ENCODE measurements at regions not wholly inside any gene's neighbourhood (a gene's known extent, or its start where the extent isn't known, plus 50 kb on each side); places are given as distances from the start of the nearest gene placed in this dataset.

GRCh38 chr16:7107436-7107835, 225.2 kb upstream of the RBFOX1 start:
- Histone ChIP-seq H3K4me2 (ENCODE audit: control insufficient read depth, extremely low read depth, insufficient read depth, low read depth, low read length) (no peak overlapping the region), H3K27ac (ENCODE audit: control insufficient read depth, insufficient read depth, low read length) (no peak overlapping the region), H3K9me3 (ENCODE audit: control insufficient read depth, low read depth, low read length) (no peaks in the 10 kb centered on the region), H3K4me1 (ENCODE audit: control insufficient read depth, extremely low read depth, insufficient read depth, low read length) (no peaks in the 10 kb centered on the region), H3K79me2 (ENCODE audit: control insufficient read depth, insufficient read depth, low read length) (no peaks in the 10 kb centered on the region), H4K20me1 (ENCODE audit: control insufficient read depth, extremely low read depth, insufficient read depth, low read length) (no peaks in the 10 kb centered on the region), H3K27me3 (ENCODE audit: control insufficient read depth, extremely low read depth, insufficient read depth, low read length) (no peaks in the 10 kb centered on the region), H3K36me3 (ENCODE audit: control insufficient read depth in 2 of 2, extremely low read depth in 1 of 2, insufficient read depth in 2 of 2, low read length in 2 of 2) (no peaks in the 10 kb centered on the region), H2AFZ (ENCODE audit: control insufficient read depth, low read length) (no peak overlapping the region), H3K4me3 (ENCODE audit: control insufficient read depth in 2 of 3, extremely low read depth in 1 of 3, insufficient read depth in 2 of 3, low read depth in 1 of 3, low read length in 3 of 3) (no peak overlapping the region), H3K9me1 (ENCODE audit: control insufficient read depth, extremely low read depth, insufficient read depth, low read length) (no peaks in the 10 kb centered on the region), H3K9ac (ENCODE audit: control insufficient read depth, extremely low read depth, insufficient read depth, low read length) (no peak overlapping the region)
- dilution Hi-C loops (cut with MboI; ENCODE audit: extremely low pct_ligation_motif_present, low sequenced_read_pairs): no loop called here
- no peak for DNase-seq (ENCODE audit: low read depth, low spot score)
- TF ChIP-seq, protein P1, sequence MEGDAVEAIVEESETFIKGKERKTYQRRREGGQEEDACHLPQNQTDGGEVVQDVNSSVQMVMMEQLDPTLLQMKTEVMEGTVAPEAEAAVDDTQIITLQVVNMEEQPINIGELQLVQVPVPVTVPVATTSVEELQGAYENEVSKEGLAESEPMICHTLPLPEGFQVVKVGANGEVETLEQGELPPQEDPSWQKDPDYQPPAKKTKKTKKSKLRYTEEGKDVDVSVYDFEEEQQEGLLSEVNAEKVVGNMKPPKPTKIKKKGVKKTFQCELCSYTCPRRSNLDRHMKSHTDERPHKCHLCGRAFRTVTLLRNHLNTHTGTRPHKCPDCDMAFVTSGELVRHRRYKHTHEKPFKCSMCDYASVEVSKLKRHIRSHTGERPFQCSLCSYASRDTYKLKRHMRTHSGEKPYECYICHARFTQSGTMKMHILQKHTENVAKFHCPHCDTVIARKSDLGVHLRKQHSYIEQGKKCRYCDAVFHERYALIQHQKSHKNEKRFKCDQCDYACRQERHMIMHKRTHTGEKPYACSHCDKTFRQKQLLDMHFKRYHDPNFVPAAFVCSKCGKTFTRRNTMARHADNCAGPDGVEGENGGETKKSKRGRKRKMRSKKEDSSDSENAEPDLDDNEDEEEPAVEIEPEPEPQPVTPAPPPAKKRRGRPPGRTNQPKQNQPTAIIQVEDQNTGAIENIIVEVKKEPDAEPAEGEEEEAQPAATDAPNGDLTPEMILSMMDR (optimal IDR thresholded peaks at IDR 0.05 in 1 of 3, IDR thresholded peaks at IDR 0.05 in 1 of 3, conservative IDR thresholded peaks at IDR 0.05 in 1 of 3; ENCODE audit: extremely low read depth in 1 of 3, insufficient read depth in 2 of 3, low read length in 3 of 3): no peak
- no peak for TF ChIP-seq EZH2 (IDR thresholded peaks at IDR 0.05; ENCODE audit: low read length)
- FAIRE-seq: no peak

DNA sequence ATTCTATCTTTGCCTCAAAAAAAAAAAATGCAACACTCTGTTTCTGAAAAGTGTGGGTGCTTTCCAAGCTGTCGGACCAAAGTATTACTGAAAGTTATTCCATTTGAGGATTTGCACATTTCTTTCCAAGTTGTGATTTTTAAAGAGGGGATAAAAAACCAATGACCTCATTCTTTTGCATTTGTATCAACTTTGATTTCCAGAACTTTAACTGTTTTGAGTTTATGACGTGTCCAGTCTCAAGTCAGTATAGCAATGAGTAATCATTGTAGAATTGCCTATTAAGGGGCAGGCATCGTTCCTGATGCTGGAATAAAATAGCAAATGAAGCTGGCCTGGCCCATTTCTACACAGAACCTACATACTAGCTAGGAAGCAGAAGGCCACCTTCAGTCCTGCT, 229.6 kb upstream of the RBFOX1 start:
- no peak for DNase-seq (ENCODE audit: low read depth, low spot score)
- no peaks in the 10 kb centered on the region for H3K36me3 ChIP-seq (ENCODE audit: control insufficient read depth in 2 of 2, extremely low read depth in 1 of 2, insufficient read depth in 2 of 2, low read length in 2 of 2)
- H3K79me2 ChIP-seq (ENCODE audit: control insufficient read depth, insufficient read depth, low read length): no peaks in the 10 kb centered on the region
- dilution Hi-C loops (cut with MboI; ENCODE audit: extremely low pct_ligation_motif_present, low sequenced_read_pairs): no loop called here
- no peaks in the 10 kb centered on the region for H3K4me1 ChIP-seq (ENCODE audit: control insufficient read depth, extremely low read depth, insufficient read depth, low read length)
- no peak overlapping the region for H3K4me2 ChIP-seq (ENCODE audit: control insufficient read depth, extremely low read depth, insufficient read depth, low read depth, low read length)
- H3K9me3 ChIP-seq (ENCODE audit: control insufficient read depth, low read depth, low read length): no peaks in the 10 kb centered on the region
- TF ChIP-seq EZH2 (IDR thresholded peaks at IDR 0.05; ENCODE audit: low read length): no peak
- TF ChIP-seq, protein P1 (optimal IDR thresholded peaks at IDR 0.05 in 1 of 3, IDR thresholded peaks at IDR 0.05 in 1 of 3, conservative IDR thresholded peaks at IDR 0.05 in 1 of 3; ENCODE audit: extremely low read depth in 1 of 3, insufficient read depth in 2 of 3, low read length in 3 of 3): no peak
- H3K4me3 ChIP-seq (ENCODE audit: control insufficient read depth in 2 of 3, extremely low read depth in 1 of 3, insufficient read depth in 2 of 3, low read depth in 1 of 3, low read length in 3 of 3): no peak overlapping the region
- H3K27me3 ChIP-seq (ENCODE audit: control insufficient read depth, extremely low read depth, insufficient read depth, low read length): no peaks in the 10 kb centered on the region
- H3K9me1 ChIP-seq (ENCODE audit: control insufficient read depth, extremely low read depth, insufficient read depth, low read length): no peaks in the 10 kb centered on the region
- H3K9ac ChIP-seq (ENCODE audit: control insufficient read depth, extremely low read depth, insufficient read depth, low read length): no peak overlapping the region
- FAIRE-seq: no peak
- H3K27ac ChIP-seq (ENCODE audit: control insufficient read depth, insufficient read depth, low read length): no peak overlapping the region
- no peaks in the 10 kb centered on the region for H4K20me1 ChIP-seq (ENCODE audit: control insufficient read depth, extremely low read depth, insufficient read depth, low read length)
- H2AFZ ChIP-seq (ENCODE audit: control insufficient read depth, low read length): no peak overlapping the region

Data from keratinocyte (primary cell).